Calu3 (cell line): ENCODE measurements at regions not wholly inside any gene's neighbourhood (a gene's known extent, or its start where the extent isn't known, plus 50 kb on each side); places are given as distances from the start of the nearest gene placed in this dataset.

Experiments used
- BruUV-seq: library from RNA; stranded (reverse); fragments of 400-500 nt; replicated peaks from 2 replicates; lab custom pipeline; 2021; lab: Mats Ljungman, UMichigan
- CTCF ChIA-PET: fragments of 300-600 bp; sonication (Branson Sonifier 250); formaldehyde crosslinking; loops from one replicate; lab custom pipeline; 2022; ENCODE audit warnings: antibody characterized with exemption; lab: Charles Lee
- DNase-seq: peaks from one replicate; pipeline ENCODE4 v3.0.0; 2022
- H3K27ac Mint-ChIP-seq: one replicate; pipeline ENCODE4 v1.8.0; 2022; ENCODE audit warnings: mixed read lengths; ENCODE audit not compliant: unreplicated experiment
- H3K27me3 Mint-ChIP-seq: one replicate; pipeline ENCODE4 v1.8.0; 2022; ENCODE audit warnings: mixed read lengths; ENCODE audit not compliant: unreplicated experiment
- H3K36me3 Mint-ChIP-seq: one replicate; pipeline ENCODE4 v1.8.0; 2022; ENCODE audit warnings: mild to moderate bottlenecking, moderate library complexity, mixed read lengths; ENCODE audit not compliant: insufficient read depth, unreplicated experiment
- H3K4me1 Mint-ChIP-seq: one replicate; pipeline ENCODE4 v1.8.0; 2022; ENCODE audit warnings: mild to moderate bottlenecking, low read depth, mixed read lengths; ENCODE audit not compliant: unreplicated experiment
- H3K4me3 Mint-ChIP-seq: one replicate; pipeline ENCODE4 v1.8.0; 2022; ENCODE audit warnings: mild to moderate bottlenecking, low read depth, moderate library complexity, mixed read lengths; ENCODE audit not compliant: unreplicated experiment
- H3K9me3 Mint-ChIP-seq: one replicate; pipeline ENCODE4 v1.8.0; 2022; ENCODE audit warnings: low read depth, mixed read lengths; ENCODE audit not compliant: unreplicated experiment
- intact Hi-C: fragments of 100-400 bp; cut with micrococcal nuclease; formaldehyde crosslinking; loops from one replicate; pipeline ENCODE4 v1.10.0; 2022; ENCODE audit not compliant: unreplicated experiment
- TF ChIP-seq, protein P1 (sequence below): fragments of 200-600 bp; IDR thresholded peaks from one replicate; pipeline ENCODE4 v1.8.0; 2022; ENCODE audit warnings: antibody characterized with exemption; ENCODE audit not compliant: unreplicated experiment

DNA sequence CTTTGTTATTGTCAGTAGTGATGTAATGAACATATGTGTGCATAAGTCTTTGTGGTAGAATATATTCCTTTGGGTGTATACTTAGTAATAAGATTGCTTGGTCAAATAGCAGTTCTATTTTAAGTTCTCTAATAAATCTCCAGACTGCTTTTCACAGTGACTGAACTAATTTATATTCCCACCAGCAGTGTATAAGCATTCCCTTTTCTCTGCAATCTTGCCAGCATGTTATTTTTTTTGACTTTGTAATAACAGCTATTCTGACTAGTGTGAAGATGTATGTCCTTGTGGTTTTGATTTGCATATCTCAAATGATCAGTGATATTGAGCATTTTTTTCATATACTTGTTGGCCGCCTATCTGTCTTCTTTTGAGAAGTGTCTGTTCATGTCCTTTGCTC lies 111.5 kb upstream of the CDH12 start:
- no peak for DNase-seq
- no peak overlapping the region for H3K27ac Mint-ChIP-seq
- H3K27me3 Mint-ChIP-seq, result no peaks in the 10 kb centered on the region
- no TSS peak for BruUV-seq
- H3K36me3 Mint-ChIP-seq, result no peaks in the 10 kb centered on the region
- H3K4me1 Mint-ChIP-seq, result no peaks in the 10 kb centered on the region
- H3K9me3 Mint-ChIP-seq, result peaks cover 20% of the 10 kb centered on the region
- TF ChIP-seq, protein P1, sequence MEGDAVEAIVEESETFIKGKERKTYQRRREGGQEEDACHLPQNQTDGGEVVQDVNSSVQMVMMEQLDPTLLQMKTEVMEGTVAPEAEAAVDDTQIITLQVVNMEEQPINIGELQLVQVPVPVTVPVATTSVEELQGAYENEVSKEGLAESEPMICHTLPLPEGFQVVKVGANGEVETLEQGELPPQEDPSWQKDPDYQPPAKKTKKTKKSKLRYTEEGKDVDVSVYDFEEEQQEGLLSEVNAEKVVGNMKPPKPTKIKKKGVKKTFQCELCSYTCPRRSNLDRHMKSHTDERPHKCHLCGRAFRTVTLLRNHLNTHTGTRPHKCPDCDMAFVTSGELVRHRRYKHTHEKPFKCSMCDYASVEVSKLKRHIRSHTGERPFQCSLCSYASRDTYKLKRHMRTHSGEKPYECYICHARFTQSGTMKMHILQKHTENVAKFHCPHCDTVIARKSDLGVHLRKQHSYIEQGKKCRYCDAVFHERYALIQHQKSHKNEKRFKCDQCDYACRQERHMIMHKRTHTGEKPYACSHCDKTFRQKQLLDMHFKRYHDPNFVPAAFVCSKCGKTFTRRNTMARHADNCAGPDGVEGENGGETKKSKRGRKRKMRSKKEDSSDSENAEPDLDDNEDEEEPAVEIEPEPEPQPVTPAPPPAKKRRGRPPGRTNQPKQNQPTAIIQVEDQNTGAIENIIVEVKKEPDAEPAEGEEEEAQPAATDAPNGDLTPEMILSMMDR, result no peak
- intact Hi-C loops, result no loop called here
- no peak overlapping the region for H3K4me3 Mint-ChIP-seq
- CTCF ChIA-PET, result no interaction called here

DNA sequence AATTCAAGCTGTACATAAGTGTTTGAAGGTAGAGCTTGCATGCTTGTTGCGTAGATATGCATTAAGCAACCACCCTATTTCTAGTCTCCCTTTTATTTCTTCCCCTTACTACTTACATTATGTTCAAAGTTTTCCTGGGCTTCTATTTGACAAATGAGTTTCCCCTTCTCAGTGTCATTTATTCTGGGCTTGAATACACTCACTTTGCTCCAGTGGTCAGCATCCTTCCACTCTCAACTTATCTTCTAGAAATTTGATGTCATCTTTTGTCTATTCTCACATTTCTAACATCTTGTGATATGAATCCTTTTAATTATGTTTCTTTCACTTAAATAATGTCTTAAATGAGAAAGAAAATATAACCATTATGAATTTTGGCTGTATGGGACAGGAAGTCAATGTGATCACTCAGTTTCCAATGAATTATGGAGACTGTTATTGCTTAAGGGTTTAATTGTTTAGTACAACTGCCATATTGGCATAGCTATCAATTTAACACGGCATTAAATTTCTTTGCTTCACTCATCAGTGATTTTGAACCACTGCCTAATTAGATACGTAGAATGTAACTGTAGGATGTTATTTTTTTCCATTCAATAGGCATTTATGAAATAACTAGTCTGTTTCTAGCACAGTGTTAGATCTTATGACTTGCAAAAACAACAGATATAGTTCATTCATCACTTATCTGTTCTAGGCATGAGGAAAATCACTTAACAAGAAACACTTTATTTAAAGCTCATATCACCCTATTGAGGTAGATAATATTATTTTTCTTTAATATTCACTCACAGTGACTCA lies 105.5 kb upstream of the CDH12 start:
- H3K4me1 Mint-ChIP-seq, result no peaks in the 10 kb centered on the region
- H3K27ac Mint-ChIP-seq, result no peak overlapping the region

DNA sequence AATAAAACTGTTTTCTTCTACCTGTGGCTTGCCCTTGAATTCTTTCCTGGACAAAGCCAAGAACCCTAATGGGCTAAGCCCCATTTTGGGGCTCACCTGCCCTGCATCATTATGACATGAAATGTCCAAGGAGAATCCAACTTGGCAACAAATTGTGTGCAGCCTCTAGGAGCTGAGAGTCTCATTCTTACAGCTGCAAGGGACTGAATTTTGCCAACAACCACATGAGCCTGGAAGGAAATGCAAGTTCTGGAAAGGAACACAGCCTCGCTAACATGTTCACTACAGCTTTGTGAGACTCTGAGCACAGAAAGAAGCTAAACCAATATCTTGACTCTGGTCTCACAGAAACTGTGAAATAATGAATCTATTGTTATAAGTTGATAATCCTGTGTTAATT lies 94.8 kb upstream of the CDH12 start:
- TF ChIP-seq, protein P1, result no peak
- H3K36me3 Mint-ChIP-seq, result no peaks in the 10 kb centered on the region
- H3K4me1 Mint-ChIP-seq, result no peaks in the 10 kb centered on the region
- no TSS peak for BruUV-seq
- no peaks in the 10 kb centered on the region for H3K27me3 Mint-ChIP-seq
- no peaks in the 10 kb centered on the region for H3K9me3 Mint-ChIP-seq
- H3K4me3 Mint-ChIP-seq, result no peak overlapping the region
- H3K27ac Mint-ChIP-seq, result no peak overlapping the region
- no peak for DNase-seq
- CTCF ChIA-PET, result no interaction called here
- intact Hi-C loops, result no loop called here

More for the DNA sequence above, 105.5 kb upstream of the CDH12 start:
- Mint-ChIP-seq H3K27me3 (no peaks in the 10 kb centered on the region), H3K4me3 (no peak overlapping the region), H3K9me3 (peaks cover 9% of the 10 kb centered on the region), H3K36me3 (no peaks in the 10 kb centered on the region)
- TF ChIP-seq, protein P1, result no peak
- CTCF ChIA-PET, result no interaction called here
- no peak for DNase-seq
- intact Hi-C loops, result no loop called here
- no TSS peak for BruUV-seq

DNA sequence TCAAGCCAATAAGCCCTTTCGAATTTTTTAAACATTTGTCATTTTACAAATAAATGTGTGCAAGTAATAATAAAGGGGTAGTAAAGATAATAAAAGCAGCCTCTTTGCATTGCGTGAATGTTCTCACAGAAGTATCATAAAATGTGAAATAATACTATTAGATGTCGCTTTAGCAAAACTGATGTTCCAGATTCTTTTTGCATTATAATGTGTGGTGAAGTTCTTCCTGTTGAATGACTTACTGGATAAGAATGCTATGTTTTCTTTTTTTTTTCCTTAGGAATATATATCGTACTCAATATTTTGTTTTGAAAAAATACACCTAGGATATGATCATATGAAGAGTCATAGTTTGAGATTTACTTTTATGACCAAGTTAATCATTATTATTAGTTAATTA lies 85.2 kb upstream of the CDH12 start:
- no peak overlapping the region for H3K4me3 Mint-ChIP-seq
- BruUV-seq, result no TSS peak
- TF ChIP-seq, protein P1, result no peak
- H3K36me3 Mint-ChIP-seq, result no peaks in the 10 kb centered on the region
- CTCF ChIA-PET, result no interaction called here
- peaks cover 13% of the 10 kb centered on the region for H3K9me3 Mint-ChIP-seq
- H3K4me1 Mint-ChIP-seq, result no peaks in the 10 kb centered on the region
- intact Hi-C loops, result no loop called here
- H3K27ac Mint-ChIP-seq, result no peak overlapping the region
- H3K27me3 Mint-ChIP-seq, result no peaks in the 10 kb centered on the region
- no peak for DNase-seq
